Hindlimb muscle (tissue), 1 donor: ENCODE measurements at regions not wholly inside any gene's neighbourhood (a gene's known extent, or its start where the extent isn't known, plus 50 kb on each side); places are given as distances from the start of the nearest gene placed in this dataset.
"Not testable (repeated sequence)": the region's sequence is repeated elsewhere in the genome, so short reads cannot be mapped to it uniquely, and the experiment has no call there.

Experiments
- DNase-seq: peaks from one replicate; pipeline ENCODE4 v3.0.0-alpha.2; 2013

GRCh38 chr1:60640033-60640551 lies 442.3 kb upstream of the NFIA start:
- DNase-seq = not testable (repeated sequence)

GRCh38 chr1:60639287-60639686 lies 443.1 kb upstream of the NFIA start:
- DNase-seq = no peak

GRCh38 chr1:60637651-60638050 lies 444.7 kb upstream of the NFIA start:
- DNase-seq = no peak

- DNase-seq = no peak
These were observed 445.4 kb upstream of the NFIA start for GRCh38 chr1:60636946-60637345.

GRCh38 chr1:60634106-60634505 lies 448.3 kb upstream of the NFIA start:
- DNase-seq = no peak

- DNase-seq = no peak
These were observed 459.9 kb upstream of the NFIA start for GRCh38 chr1:60622486-60622885.

GRCh38 chr1:60621368-60621851 lies 461.0 kb upstream of the NFIA start:
- no peak for DNase-seq

GRCh38 chr1:60620087-60620486 lies 462.3 kb upstream of the NFIA start:
- peak; percentile 34 for DNase-seq

- peak; percentile 46 for DNase-seq
These were observed 462.8 kb upstream of the NFIA start for GRCh38 chr1:60619581-60619980.

GRCh38 chr1:60615666-60616065 lies 466.7 kb upstream of the NFIA start:
- no peak for DNase-seq

- DNase-seq = no peak
These were observed 469.6 kb upstream of the NFIA start for GRCh38 chr1:60612790-60613189.

- DNase-seq = not testable (repeated sequence)
These were observed 475.4 kb upstream of the NFIA start for GRCh38 chr1:60606921-60607320.

- no peak for DNase-seq
These were observed 481.8 kb upstream of the NFIA start for GRCh38 chr1:60600532-60600931.

- DNase-seq = no peak
These were observed 482.8 kb upstream of the NFIA start for GRCh38 chr1:60599574-60599973.

GRCh38 chr1:60598041-60598910 lies 484.1 kb upstream of the NFIA start:
- DNase-seq = no peak

- DNase-seq = no peak
These were observed 485.3 kb upstream of the NFIA start for GRCh38 chr1:60596791-60597750.

- no peak for DNase-seq
These were observed 490.8 kb upstream of the NFIA start for GRCh38 chr1:60591583-60591982.

- no peak for DNase-seq
These were observed 492.4 kb upstream of the NFIA start for GRCh38 chr1:60589916-60590315.

- DNase-seq = no peak
These were observed 493.2 kb upstream of the NFIA start for GRCh38 chr1:60589046-60589748.

- DNase-seq = no peak
These were observed 498.0 kb upstream of the NFIA start for GRCh38 chr1:60584371-60584770.

- no peak for DNase-seq
These were observed 498.7 kb upstream of the NFIA start for GRCh38 chr1:60583696-60584095.

GRCh38 chr1:60581455-60582220 lies 500.7 kb upstream of the NFIA start:
- no peak for DNase-seq
